GM19240 (cell line): ENCODE measurements at regions not wholly inside any gene's neighbourhood (a gene's known extent, or its start where the extent isn't known, plus 50 kb on each side); places are given as distances from the start of the nearest gene placed in this dataset.

Experiments used
- DNase-seq: peaks from one replicate; pipeline ENCODE4 v3.0.0; 2011; ENCODE audit warnings: low spot score; ENCODE audit not compliant: insufficient read length

DNA sequence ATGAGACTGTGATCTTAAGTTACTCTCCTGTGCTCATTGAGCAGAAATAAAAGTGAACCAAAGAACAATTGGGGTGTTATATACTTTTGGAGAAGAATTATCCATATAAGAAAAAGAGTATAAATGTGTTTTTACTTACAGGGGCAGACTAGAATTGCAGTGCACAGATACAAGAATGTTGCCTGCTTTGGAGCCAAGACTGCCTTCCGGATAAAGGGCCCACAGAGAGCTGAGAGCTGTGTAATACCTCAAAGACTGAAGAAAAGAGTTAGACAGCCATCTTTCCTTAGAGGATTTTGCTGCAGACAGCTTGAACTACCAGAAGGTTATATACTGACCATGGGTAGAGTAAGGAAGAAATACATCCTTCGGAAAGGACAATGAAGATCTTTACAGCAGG lies 1235.5 kb upstream of the CITED2 start:
- no peak for DNase-seq

- no peak for DNase-seq
Observed at GRCh38 chr6:140609321-140609720, 1234.9 kb upstream of the CITED2 start.

DNA sequence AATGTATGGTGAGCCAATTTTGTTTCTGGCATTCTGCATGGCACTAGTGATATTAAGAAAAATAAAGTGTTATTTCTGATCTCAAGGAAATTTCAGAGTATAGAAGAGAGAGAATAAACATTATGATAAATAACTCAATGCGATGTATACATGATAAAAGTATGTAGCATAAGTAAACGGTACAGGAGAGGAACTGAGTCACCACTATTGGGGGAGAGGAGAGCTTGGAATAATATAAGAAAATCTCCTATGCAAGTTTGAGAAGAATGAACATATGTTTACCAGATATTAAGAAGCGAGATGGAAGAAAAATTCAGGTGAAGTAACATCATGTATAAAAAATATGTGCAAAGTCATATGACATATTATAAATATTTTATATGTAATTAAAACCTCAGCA lies 1230.3 kb upstream of the CITED2 start:
- no peak for DNase-seq

DNA sequence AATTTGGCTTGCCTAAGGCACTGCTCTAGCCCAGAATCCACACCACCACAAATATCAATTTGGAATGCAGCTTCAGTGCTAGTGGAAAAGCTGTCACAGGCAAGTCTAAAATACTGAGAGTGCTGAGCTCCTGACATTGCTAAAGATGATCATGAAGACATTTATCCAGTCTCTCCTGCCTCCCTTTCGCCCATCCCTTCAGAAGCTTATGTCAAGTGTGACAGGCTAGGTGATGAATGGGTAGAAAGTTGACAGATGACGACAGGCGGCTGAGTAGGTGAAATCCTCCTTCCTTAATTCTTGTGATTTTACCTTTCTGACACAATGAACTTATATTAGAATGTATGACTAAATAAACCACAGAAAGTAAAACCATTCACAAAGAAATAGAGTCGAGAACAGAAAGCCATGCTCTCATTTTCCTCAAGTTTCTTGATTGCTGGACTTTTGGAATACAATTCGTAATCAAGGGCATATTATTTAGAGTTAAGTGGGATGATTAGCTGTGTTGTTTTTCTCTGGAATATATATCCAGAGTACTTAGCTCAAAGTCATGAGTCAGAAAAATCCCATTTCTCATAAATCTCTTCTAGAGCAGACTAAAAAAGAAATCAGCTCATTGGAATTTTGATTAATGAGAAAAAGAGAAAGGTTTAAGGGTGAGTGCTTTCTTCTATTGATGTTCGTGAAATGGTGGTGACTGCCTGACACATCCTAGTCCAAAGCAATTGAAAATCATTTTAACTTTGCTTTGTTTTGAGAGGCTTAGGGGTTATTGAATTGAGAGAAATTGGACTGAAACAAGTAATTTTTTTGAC lies 1228.2 kb upstream of the CITED2 start:
- DNase-seq: no peak

DNA sequence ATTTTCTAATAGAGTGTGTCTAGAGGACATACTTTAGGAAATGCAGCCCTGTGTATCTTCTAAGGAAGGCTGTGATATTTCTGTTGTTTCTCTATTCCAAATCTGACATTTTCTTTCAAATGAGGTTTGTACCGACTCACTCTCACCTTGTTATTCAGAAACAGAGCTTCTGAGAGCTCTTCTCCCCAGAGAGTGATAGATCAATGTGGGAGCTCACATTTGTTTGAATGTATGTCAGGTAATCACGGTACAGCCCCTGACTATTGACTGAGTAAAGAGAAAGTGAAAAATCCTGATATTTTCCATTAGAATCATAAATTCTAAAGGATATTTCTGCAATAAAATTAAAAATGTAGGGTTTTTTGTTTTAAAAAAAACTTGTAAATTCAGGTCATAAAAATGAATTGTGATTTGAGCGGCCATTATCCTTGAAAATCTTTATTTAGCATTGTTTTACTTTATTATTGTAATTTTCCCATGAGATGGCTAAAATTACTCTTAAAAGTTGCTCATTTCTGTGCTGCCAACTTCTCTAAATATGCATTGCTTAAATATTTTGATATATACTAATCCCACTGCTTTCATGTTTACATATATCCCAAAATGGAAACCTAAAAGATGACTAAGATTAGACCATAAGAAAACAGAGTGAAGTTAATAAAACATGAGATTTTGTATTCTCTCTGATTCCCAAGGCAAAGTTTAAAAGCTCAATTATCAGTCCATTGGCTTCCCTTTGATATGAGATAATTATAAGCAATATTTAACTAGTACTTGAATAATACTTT lies 1226.8 kb upstream of the CITED2 start:
- DNase-seq: no peak

DNA sequence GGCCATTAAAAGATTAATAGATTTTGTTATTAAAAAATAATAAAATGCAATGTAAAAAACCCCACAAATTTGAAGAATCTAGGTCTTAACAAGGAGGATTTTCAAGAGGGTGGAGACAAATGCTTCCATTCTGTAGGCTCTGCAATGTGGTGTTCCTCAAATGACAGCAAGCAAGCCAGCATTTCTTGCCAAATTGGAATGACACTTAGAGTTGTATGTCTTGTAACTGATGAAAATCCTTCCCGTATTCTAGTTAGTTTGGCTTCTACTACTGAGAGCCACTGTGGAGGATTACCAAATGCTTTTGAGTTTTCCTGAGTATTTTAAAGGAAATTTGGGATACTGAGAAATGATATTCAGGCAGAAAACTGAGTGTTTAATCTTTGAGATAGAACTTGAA lies 1225.5 kb upstream of the CITED2 start:
- DNase-seq: no peak

GRCh38 chr6:140597181-140597580 lies 1222.7 kb upstream of the CITED2 start:
- DNase-seq: no peak

GRCh38 chr6:140594806-140595128 lies 1220.3 kb upstream of the CITED2 start:
- no peak for DNase-seq

DNA sequence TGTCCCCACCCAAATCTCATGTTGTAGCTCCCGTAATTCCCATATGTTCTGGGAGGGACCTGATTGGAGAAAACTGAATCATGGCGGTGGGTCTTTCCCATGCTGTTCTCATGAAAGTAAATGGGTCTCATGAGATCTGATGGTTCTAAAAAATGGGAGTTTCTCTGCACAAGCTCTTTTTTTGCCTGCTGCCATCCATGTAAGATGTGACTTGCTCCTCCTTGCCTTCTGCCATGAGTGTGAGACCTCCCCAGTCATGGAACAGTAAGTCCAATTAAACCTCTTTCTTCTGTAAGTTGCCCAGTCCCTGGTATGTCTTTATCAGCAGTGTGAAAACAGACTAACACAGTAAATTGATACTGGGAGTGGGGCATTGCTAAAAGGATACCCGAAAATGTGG lies 1218.4 kb upstream of the CITED2 start:
- no peak for DNase-seq

DNA sequence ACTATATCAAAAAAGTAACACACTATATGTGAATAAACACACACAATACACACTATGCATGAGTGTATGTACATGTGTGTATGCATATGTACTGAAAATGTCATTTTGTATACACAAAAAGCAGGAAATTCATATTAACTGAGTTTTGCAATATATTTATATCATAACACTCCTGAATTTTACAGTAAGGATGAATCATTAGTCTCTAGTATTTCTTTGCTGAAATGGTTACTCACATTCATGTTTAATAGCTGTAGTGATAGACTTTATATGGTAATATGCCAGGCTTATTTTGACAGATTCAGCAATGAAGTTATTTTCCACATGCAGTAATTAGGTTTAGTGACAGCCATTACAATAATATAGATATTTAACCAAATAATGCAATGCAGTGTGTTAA lies 1216.2 kb upstream of the CITED2 start:
- no peak for DNase-seq

GRCh38 chr6:140586426-140587061 lies 1212.1 kb upstream of the CITED2 start:
- DNase-seq: no peak

DNA sequence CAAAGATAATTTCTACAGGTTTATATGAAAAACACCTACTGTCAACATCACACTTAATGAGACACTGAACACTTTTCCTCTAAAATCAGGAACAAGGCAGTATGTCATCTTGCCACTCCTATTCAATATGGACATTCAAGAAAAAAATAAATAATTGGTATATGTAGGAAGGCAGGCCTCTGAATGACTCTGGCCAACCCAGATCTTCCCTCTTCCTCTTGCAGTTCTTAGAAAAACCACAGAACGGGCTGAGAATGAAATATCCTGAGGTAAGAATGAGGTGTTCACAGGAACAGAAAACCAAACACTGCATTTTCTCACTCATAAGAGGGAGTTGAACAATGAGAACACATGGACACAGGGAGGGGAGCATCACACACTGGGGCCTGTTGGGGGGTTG lies 1207.2 kb upstream of the CITED2 start:
- no peak for DNase-seq

DNA sequence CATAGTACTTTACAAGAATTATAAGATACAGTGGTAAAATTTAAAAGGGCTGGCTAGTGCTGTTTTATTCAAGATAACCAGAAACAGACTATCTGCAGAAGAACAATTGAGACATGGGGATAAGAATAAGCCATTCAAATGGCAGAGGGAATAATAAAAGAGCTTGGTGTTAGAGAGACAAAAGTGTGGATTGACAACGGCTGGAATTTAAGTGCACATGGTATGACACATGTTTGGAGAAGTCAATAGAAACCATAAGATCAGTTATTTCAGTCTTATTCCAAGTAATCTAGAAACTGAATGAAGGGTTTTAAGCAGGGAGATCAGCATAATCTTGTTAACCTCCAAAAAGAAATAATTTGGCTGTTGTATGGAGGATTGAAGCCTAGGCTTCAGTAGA lies 1205.5 kb upstream of the CITED2 start:
- DNase-seq: no peak

DNA sequence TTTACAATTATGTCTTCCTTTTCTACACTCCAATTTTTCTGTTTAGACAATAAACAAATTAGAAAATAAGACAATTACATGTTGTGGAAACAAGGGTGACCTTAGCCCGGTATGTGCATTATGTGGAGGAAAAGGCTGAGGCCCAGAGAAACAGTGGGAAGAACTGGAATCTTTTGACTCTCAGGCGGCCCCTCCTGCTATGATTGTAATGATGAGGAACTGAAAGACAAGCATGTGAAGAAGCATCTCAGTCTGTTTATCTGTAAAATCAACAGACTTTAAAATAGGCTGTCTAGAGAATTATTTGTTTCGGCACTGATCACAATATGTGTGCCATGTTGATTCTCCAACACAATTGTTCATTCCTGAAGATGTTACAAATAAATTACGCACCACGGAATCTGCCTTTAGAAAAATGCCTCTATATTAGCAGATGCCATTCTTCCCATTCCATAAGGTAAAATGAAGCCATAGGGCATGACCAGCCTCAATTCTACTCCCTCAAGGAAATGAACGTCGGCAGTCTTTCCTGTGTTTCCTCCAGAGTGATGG lies 1201.6 kb upstream of the CITED2 start:
- DNase-seq: no peak

DNA sequence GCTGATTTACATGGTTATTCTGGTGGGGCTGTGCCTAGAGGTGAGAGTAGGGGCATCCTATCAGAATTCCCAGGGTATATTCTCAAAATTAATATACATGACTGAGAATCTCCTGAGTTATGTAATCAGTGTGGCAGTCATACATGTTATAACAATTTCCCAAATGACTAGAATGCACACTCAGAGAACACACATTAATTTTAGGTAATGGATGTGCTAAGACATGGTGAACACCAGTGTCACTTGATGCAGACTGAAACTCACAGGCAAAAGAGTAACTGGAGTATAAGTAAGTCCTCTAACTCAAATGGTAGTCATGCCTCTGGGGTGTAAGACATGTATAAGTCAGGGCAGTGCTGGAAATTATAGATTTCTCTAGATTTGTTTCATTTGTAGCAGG lies 1198.4 kb upstream of the CITED2 start:
- no peak for DNase-seq

DNA sequence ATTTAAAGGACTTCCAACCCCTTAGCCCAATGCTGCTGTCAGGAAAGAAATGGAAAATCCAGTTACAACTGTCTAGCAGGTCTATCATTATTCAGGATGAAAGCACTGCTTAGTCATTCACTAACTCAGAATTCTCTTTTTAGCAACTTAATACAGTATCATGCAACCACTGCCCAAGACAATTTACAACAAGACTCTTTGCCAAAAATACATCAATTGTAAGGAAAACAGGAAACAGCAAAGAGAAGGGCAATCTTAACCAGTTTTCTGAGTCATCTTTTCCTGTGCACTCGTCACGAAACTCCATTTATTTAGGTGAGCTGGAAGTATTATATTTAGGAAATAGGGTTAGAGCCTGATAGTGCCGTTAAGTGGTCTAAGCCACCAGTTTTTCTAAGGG lies 1197.7 kb upstream of the CITED2 start:
- no peak for DNase-seq

DNA sequence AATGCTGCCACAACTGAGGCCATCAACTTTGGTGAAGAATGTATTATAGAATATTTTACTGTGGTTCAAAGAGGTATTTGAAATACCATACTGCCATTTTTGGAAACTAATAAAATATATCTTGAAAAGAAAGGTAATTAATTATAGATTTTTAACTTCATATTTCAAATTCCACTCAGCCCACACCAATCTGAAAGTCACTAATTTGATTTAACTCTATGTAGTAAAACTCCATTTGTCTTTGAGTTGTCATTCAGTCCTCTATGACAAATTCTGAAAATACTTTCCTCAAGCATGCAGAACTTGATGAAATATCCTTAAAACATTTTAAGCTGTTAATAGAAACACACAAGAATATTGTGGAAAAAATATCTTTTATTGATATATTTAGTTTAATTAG lies 1196.7 kb upstream of the CITED2 start:
- no peak for DNase-seq

GRCh38 chr6:140567466-140567865 lies 1193.0 kb upstream of the CITED2 start:
- no peak for DNase-seq

GRCh38 chr6:140566781-140567277 lies 1192.4 kb upstream of the CITED2 start:
- no peak for DNase-seq

DNA sequence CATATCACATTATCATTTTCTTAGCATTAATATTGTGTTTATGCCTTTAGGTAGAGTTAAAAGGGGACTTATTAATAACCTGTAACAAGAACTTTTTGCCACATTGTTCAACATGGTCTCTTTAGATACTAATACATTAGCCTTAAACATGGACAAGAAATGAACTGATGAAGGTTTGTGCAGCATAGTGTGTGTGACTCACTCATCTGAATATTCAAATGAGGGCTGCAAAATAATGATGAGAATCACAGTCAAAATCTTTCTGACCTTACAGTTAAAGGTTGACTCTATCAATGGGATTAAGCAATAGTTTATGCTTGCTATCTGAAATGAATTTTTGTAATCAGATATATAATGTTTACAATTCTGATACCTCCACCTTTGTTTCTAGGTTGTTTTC lies 1189.3 kb upstream of the CITED2 start:
- no peak for DNase-seq

DNA sequence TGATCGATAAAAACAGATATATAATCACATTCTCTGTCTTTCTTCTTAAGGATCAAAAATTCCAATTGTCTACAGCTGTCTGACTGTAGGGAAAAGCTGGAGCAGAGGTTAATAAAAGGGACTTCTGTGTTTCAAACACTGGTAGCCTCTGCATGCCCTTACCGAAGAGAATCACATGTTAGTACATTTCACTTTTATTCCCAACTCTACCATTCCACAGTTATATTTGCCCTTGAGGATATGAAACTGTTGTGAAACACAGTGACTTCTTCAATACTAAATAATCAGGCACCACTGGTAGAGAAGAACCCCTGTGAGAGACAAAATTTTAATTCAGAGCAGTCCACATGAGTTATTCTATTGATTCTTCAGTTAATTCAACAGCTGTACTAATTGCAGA lies 1187.3 kb upstream of the CITED2 start:
- no peak for DNase-seq

DNA sequence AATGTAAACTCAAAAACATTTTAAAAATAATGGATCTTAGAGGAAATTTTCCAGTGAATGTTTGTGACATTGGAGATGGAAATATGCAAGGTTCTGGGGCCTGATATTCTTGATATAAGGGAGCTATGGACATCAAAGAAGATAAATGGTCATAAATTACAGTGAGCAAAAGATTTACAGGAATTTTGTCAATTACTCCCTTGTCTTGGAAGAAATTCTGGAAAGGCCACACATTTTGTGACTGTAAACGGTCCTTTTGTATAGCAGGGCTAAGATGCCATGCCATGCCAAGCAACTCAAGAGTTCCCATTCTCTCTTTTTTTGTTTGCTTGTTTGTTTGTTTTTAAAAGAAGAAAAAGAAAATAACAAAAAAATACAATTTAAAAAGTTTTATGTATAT lies 1186.2 kb upstream of the CITED2 start:
- no peak for DNase-seq
